HG03439 (cell line): ENCODE measurements at regions not wholly inside any gene's neighbourhood (a gene's known extent, or its start where the extent isn't known, plus 50 kb on each side); places are given as distances from the start of the nearest gene placed in this dataset.
"Not testable (repeated sequence)": the region's sequence is repeated elsewhere in the genome, so short reads cannot be mapped to it uniquely, and the experiment has no call there.

Experiments used
- ATAC-seq: cut with Tn5 transposase; IDR thresholded peaks from one replicate; pipeline ENCODE4 v1.9.1; 2021; ENCODE audit warnings: mild to moderate bottlenecking, moderate library complexity; ENCODE audit not compliant: unreplicated experiment

GRCh38 chr3:103564116-103564515, 1129.3 kb downstream of the ZPLD1 start:
- not testable (repeated sequence) for ATAC-seq

GRCh38 chr3:103585809-103586208, 1151.0 kb downstream of the ZPLD1 start:
- no peak for ATAC-seq

- no peak for ATAC-seq
Measured at GRCh38 chr3:103589770-103590169, 1155.0 kb downstream of the ZPLD1 start.

GRCh38 chr3:103600844-103601243, 1166.0 kb downstream of the ZPLD1 start:
- no peak for ATAC-seq

- no peak for ATAC-seq
Measured at GRCh38 chr3:103601666-103602065, 1166.9 kb downstream of the ZPLD1 start.

- no peak for ATAC-seq
Measured at GRCh38 chr3:103609472-103609871, 1174.7 kb downstream of the ZPLD1 start.

- ATAC-seq, result no peak
Measured at GRCh38 chr3:103613397-103614156, 1178.8 kb downstream of the ZPLD1 start.

- no peak for ATAC-seq
Measured at GRCh38 chr3:103614719-103615118, 1179.9 kb downstream of the ZPLD1 start.

- ATAC-seq, result no peak
Measured at GRCh38 chr3:103617961-103618360, 1183.1 kb downstream of the ZPLD1 start.

- no peak for ATAC-seq
Measured at GRCh38 chr3:103624271-103624670, 1189.5 kb downstream of the ZPLD1 start.

- no peak for ATAC-seq
Measured at GRCh38 chr3:103629391-103629790, 1194.6 kb downstream of the ZPLD1 start.

- no peak for ATAC-seq
Measured at GRCh38 chr3:103644450-103644849, 1209.6 kb downstream of the ZPLD1 start.

- no peak for ATAC-seq
Measured at GRCh38 chr3:103653996-103654395, 1219.2 kb downstream of the ZPLD1 start.

GRCh38 chr3:103657756-103658155, 1222.9 kb downstream of the ZPLD1 start:
- no peak for ATAC-seq

- no peak for ATAC-seq
Measured at GRCh38 chr3:103660810-103661209, 1226.0 kb downstream of the ZPLD1 start.

GRCh38 chr3:103662591-103662990, 1227.8 kb downstream of the ZPLD1 start:
- no peak for ATAC-seq

- no peak for ATAC-seq
Measured at GRCh38 chr3:103672346-103672745, 1237.5 kb downstream of the ZPLD1 start.

- no peak for ATAC-seq
Measured at GRCh38 chr3:103684904-103685303, 1250.1 kb downstream of the ZPLD1 start.

GRCh38 chr3:103685939-103686338, 1251.1 kb downstream of the ZPLD1 start:
- no peak for ATAC-seq

- ATAC-seq, result no peak
Measured at GRCh38 chr3:103690536-103690935, 1255.7 kb downstream of the ZPLD1 start.

- ATAC-seq, result no peak
Measured at GRCh38 chr3:103693831-103694230, 1259.0 kb downstream of the ZPLD1 start.

GRCh38 chr3:103698646-103699045, 1263.8 kb downstream of the ZPLD1 start:
- no peak for ATAC-seq

GRCh38 chr3:103699228-103699627, 1264.4 kb downstream of the ZPLD1 start:
- no peak for ATAC-seq
